SK-N-SH treated with all-trans-retinoic acid at 6 μM for 48 hours (cell line): ENCODE measurements at regions not wholly inside any gene's neighbourhood (a gene's known extent, or its start where the extent isn't known, plus 50 kb on each side); places are given as distances from the start of the nearest gene placed in this dataset.

Source experiments
- ARNTL ChIP-seq: fragments of 450-650 bp; formaldehyde crosslinking; IDR thresholded peaks from 2 replicates; pipeline ENCODE4 v1.5.0; 2020; ENCODE audit warnings: low read depth, mild to moderate bottlenecking, moderate library complexity, borderline replicate concordance
- CREB5 ChIP-seq: fragments of 250-450 bp; sonication (Bioruptor Pico); IDR thresholded peaks from 2 replicates; pipeline ENCODE4 v1.5.1; 2020; ENCODE audit warnings: low read depth, mild to moderate bottlenecking, moderate library complexity
- ESRRG ChIP-seq: fragments of 250-450 bp; sonication (Bioruptor Pico); IDR thresholded peaks from 2 replicates; pipeline ENCODE4 v1.6.1; 2021; ENCODE audit warnings: mild to moderate bottlenecking
- ISL1 ChIP-seq: fragments of 250-450 bp; sonication (Bioruptor Pico); IDR thresholded peaks from 2 replicates; pipeline ENCODE4 v2.1.2; 2022; ENCODE audit warnings: mild to moderate bottlenecking, moderate library complexity
- POU6F1 ChIP-seq: fragments of 250-450 bp; sonication (Bioruptor Pico); IDR thresholded peaks from 2 replicates; pipeline ENCODE4 v1.8.0; 2021; ENCODE audit warnings: low read depth, mild to moderate bottlenecking, moderate library complexity, borderline replicate concordance
- PPARA ChIP-seq: fragments of 250-450 bp; sonication (Bioruptor Pico); IDR thresholded peaks from 2 replicates; pipeline ENCODE4 v1.5.0; 2020; ENCODE audit warnings: mild to moderate bottlenecking, borderline replicate concordance
- RARB ChIP-seq: fragments of 250-450 bp; sonication (Bioruptor Pico); IDR thresholded peaks from 2 replicates; pipeline ENCODE4 v1.8.0; 2021; ENCODE audit warnings: mild to moderate bottlenecking, moderate library complexity
- TCF4 ChIP-seq: fragments of 250-450 bp; sonication (Bioruptor Pico); IDR thresholded peaks from 2 replicates; pipeline ENCODE4 v1.8.0; 2021; ENCODE audit warnings: mild to moderate bottlenecking, moderate library complexity, borderline replicate concordance
- ZFP3 ChIP-seq: fragments of 250-450 bp; sonication (Bioruptor Pico); IDR thresholded peaks from 2 replicates; pipeline ENCODE4 v1.5.0; 2020; ENCODE audit warnings: mild to moderate bottlenecking, moderate library complexity
- ZFP30 ChIP-seq: fragments of 450-650 bp; formaldehyde crosslinking; IDR thresholded peaks from 2 replicates; pipeline ENCODE4 v1.5.0; 2022; ENCODE audit warnings: mild to moderate bottlenecking, moderate library complexity
- ZNF565 ChIP-seq: fragments of 450-650 bp; formaldehyde crosslinking; conservative IDR thresholded peaks from 2 replicates; pipeline ENCODE4 v1.5.0; 2020; ENCODE audit warnings: low read depth, mild to moderate bottlenecking, moderate library complexity
- TF ChIP-seq, protein P1 (sequence below): fragments of 250-450 bp; sonication (Bioruptor Pico); IDR thresholded peaks from 2 replicates; pipeline ENCODE4 v1.8.0; 2020; ENCODE audit warnings: mild to moderate bottlenecking, moderate library complexity, borderline replicate concordance
- TF ChIP-seq, protein P2 (sequence below): fragments of 250-450 bp; sonication (Bioruptor Pico); IDR thresholded peaks from 2 replicates; pipeline ENCODE4 v1.5.1; 2021; ENCODE audit warnings: mild to moderate bottlenecking, moderate library complexity

GRCh38 chr10:108249940-108250339 is 1085.4 kb upstream of the SORCS1 start:
- TF ChIP-seq RARB (CRISPR knock-in tag) (no peak), ZFP30 (CRISPR knock-in tag) (no peak), CREB5 (CRISPR knock-in tag) (no peak), ARNTL (no peak), PPARA (CRISPR knock-in tag) (no peak), ZFP3 (no peak), POU6F1 (CRISPR knock-in tag) (no peak), ZNF565 (CRISPR knock-in tag) (no peak), ISL1 (CRISPR knock-in tag) (no peak), ESRRG (CRISPR knock-in tag) (no peak), TCF4 (no peak)
- TF ChIP-seq, protein P1, sequence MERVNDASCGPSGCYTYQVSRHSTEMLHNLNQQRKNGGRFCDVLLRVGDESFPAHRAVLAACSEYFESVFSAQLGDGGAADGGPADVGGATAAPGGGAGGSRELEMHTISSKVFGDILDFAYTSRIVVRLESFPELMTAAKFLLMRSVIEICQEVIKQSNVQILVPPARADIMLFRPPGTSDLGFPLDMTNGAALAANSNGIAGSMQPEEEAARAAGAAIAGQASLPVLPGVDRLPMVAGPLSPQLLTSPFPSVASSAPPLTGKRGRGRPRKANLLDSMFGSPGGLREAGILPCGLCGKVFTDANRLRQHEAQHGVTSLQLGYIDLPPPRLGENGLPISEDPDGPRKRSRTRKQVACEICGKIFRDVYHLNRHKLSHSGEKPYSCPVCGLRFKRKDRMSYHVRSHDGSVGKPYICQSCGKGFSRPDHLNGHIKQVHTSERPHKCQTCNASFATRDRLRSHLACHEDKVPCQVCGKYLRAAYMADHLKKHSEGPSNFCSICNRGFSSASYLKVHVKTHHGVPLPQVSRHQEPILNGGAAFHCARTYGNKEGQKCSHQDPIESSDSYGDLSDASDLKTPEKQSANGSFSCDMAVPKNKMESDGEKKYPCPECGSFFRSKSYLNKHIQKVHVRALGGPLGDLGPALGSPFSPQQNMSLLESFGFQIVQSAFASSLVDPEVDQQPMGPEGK (CRISPR knock-in tag), result no peak
- TF ChIP-seq, protein P2, sequence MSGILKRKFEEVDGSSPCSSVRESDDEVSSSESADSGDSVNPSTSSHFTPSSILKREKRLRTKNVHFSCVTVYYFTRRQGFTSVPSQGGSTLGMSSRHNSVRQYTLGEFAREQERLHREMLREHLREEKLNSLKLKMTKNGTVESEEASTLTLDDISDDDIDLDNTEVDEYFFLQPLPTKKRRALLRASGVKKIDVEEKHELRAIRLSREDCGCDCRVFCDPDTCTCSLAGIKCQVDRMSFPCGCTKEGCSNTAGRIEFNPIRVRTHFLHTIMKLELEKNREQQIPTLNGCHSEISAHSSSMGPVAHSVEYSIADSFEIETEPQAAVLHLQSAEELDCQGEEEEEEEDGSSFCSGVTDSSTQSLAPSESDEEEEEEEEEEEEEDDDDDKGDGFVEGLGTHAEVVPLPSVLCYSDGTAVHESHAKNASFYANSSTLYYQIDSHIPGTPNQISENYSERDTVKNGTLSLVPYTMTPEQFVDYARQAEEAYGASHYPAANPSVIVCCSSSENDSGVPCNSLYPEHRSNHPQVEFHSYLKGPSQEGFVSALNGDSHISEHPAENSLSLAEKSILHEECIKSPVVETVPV (CRISPR knock-in tag), result no peak
